Daoy (cell line): ENCODE measurements at regions not wholly inside any gene's neighbourhood (a gene's known extent, or its start where the extent isn't known, plus 50 kb on each side); places are given as distances from the start of the nearest gene placed in this dataset.
A peak's percentile ranks its signal among the peaks of the same experiment; 100 is the strongest.

Experiments
- DNase-seq: peaks from one replicate; pipeline ENCODE4 v3.0.0-alpha.2; 2015; ENCODE audit warnings: low read depth

DNA sequence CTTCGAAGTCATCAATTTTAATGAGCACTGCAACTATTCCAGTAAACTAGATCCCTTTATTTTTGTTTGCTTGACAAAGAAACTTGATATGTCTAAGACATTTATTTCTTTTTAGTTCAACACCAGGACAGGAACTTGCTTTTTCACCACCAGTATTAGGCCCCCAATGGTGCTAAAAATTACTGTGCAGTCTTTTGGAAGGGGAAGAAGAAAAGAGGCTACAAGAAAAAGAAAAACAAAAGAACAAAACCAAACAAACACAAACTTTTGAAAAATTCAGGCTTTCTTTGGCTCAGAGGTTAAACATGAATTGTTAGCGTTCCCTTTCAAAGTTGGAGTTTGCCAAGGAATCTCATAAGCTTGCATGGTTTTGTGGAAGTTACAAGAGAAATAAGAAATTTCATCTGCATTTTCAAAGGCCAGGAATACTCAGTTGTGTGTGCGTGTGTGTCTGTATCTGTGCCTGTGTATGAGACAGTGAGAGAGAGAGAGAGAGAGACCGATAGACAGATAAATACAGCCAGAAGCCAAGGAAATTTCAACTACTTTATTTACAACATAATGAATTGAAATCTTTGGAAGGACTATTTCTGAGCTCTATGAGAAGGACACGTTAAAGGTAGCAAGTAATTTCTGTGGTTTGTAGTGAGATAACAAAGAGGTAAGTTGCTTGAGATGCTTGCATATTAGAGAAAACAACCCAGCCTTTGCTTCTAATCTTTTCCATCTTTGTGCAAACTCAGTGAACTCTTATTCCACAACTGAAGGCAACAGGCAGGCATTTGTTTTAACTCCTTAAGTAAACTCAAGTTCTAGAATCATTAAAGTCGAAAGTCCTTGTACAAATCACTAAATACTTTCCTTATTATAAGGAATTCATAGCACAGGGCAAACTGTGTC, 171.0 kb upstream of the CITED2 start:
- DNase-seq: no peak

- DNase-seq: no peak
Observed at GRCh38 chr6:139544701-139545057, 170.2 kb upstream of the CITED2 start.

- no peak for DNase-seq
Observed at GRCh38 chr6:139542351-139542750, 167.9 kb upstream of the CITED2 start.

- DNase-seq: no peak
Observed at GRCh38 chr6:139540894-139541293, 166.4 kb upstream of the CITED2 start.

- DNase-seq: peak; percentile 45
Observed at GRCh38 chr6:139540276-139540675, 165.8 kb upstream of the CITED2 start.

DNA sequence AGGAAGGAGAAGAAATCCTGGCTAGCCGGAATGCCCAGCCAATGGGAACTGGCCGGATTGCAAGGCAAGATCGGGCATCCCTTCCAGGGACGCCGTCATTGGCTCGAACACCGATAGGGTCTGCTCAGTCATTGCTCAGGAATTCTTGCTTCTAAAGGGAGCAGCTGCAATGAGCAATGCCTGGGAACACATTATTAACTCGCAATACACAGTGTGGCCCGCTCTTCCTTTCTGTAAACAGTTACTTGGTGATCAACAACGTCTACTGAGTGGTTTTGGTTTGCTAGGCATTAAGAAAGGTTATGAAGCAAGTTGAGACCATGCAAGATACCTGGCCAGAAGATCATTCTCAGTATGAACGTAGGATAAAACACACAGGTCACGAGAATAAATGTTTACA, 165.4 kb upstream of the CITED2 start:
- DNase-seq: peak; percentile 86

GRCh38 chr6:139538366-139538765, 163.9 kb upstream of the CITED2 start:
- DNase-seq: no peak

DNA sequence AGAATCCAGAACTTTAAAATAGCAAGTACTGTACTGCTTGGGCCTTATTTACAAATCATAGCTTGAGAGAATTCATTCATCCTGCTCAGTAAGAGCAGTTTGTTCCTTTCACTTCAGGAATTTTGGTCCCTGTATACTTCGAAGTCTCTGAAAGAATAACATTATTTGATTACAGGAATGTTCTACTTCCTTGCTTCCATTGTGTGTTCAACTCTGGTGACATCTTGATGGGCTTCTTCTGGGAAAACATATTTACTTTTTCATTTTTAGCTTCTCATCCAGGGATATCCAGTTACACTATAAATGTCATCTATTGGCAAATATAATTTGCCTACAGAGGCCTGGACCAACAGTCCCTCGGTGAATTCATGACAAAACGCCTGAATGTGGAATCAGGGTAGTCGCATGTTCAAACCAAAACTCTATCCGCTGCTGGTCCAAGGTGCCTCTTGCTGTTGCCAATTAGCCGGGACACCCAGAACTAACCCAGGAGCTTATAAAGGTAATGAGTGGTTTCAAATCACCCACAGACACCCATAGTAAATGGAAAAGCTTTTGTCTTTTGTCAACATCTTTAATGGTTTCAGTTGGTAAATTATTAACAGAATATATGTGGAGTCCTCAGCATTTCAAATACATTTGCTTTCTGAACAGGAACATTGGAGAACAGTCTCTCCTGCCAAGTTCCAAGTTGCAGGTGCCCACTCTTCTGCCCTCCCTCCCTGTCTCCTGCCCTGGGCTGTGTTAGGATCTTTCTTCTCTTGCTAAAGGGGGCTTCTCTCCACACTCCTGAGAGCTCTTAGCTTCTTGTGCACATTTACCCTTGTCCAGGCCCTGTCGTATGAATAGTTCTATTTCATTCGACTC, 162.5 kb upstream of the CITED2 start:
- DNase-seq: no peak

- no peak for DNase-seq
Observed at GRCh38 chr6:139534472-139535115, 160.1 kb upstream of the CITED2 start.

DNA sequence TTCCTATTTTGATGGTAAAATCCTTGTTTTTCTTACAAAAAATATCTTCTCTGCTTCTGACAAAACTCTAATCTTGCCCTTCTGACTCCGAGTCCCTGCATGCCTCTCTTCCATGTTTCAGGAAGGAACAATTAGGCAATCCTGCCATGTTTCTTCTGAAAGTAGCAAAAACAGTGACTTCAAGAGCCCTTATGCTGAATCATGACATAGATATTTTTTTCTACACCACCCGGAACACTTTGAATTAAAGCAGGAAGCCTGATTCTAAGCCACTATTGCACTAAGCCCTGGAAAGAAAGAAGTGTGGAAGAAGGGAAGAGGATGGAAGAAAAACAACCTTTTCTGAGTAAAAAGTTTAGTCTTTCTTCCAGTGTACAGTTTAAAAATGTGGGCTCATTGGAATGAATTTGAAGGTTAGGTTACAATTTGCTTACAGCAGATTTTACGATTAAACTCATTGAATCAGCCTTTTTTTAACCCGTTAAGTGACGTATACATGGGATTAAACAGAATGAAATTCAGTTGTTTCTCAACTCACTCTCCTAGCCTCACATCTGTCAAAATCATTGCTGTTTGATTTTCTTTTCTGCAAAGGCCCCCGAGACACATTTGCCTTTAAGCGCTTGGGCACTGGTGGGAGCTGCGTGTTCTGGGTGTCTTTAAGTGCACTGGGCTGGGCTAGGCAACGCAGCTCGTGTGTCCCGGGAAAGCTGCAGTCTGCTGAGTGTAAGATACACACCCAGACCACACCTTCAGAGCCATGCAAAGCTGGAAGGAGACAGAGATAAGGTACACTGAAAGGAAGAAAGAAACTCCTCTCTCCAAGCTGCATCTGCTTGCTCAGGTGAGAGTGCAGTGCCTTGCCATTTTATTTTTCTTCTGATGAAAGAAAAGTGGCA, 159.4 kb upstream of the CITED2 start:
- DNase-seq: peak; percentile 13

- no peak for DNase-seq
Observed at GRCh38 chr6:139533171-139533570, 158.7 kb upstream of the CITED2 start.

DNA sequence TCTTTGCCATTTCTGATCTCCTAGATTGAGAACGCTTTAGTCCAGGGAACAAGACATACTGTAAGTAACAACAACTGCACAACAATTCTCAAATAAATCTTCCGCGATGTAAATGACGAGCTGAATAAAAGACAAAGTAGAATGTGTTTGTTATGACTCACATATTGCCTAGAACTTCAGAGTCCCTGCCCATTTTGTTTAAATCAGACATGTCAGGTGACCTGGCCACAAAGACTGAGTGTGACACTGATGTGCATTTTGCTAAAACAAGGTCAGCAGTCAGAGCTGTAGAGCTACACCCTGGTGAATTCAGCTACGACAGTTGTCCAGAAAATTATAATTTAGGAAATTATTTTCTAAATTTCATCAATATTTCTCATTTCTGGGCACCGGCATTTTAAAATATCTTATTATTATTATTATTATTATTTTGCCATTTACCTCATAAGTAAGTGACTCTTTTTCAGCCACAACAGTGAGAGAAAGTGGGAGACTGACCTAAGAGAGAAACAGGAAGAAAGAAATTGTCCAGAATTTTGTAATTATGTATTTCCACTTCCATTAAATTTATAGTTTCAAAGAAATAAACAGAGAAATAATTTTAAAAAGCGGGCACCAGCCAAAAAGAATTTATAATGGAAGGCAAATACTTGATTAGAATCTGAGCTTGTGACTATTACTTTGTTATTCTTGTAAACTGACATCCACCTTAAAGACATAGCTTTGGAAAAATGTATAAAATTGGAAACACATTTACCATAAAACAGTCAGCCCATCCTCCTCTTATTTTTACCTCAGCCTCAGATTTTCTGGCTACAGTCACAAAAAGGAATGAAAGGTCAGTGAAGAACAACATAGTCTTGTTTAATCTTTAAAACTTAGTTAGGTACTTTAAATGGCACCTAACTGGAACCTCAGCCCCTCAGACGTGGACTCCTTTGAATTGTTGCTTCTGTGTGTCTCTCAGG, 157.0 kb upstream of the CITED2 start:
- DNase-seq: peak; percentile 20

GRCh38 chr6:139530561-139530960, 156.1 kb upstream of the CITED2 start:
- DNase-seq: no peak

GRCh38 chr6:139529420-139529819, 155.0 kb upstream of the CITED2 start:
- no peak for DNase-seq

GRCh38 chr6:139528471-139528870, 154.0 kb upstream of the CITED2 start:
- DNase-seq: no peak

DNA sequence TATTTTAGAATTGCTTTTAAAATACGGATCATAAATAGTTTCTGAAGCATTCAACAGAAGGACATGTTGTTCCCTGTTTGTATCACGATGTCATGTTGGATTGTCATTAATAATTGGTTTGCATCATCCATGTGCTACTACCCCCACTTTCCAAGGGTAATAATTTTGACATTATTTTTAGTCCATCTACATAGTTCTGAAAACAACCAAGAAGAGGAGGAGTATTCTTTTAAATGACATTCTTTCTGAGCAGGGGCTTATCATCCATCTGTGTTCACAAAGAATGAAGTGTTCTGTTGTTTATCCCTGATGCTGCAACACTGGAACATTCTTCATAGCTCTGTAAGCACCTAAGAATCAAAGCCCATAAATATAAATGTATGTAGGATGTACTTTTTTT, 151.0 kb upstream of the CITED2 start:
- DNase-seq: no peak

GRCh38 chr6:139523986-139524385, 149.5 kb upstream of the CITED2 start:
- no peak for DNase-seq

DNA sequence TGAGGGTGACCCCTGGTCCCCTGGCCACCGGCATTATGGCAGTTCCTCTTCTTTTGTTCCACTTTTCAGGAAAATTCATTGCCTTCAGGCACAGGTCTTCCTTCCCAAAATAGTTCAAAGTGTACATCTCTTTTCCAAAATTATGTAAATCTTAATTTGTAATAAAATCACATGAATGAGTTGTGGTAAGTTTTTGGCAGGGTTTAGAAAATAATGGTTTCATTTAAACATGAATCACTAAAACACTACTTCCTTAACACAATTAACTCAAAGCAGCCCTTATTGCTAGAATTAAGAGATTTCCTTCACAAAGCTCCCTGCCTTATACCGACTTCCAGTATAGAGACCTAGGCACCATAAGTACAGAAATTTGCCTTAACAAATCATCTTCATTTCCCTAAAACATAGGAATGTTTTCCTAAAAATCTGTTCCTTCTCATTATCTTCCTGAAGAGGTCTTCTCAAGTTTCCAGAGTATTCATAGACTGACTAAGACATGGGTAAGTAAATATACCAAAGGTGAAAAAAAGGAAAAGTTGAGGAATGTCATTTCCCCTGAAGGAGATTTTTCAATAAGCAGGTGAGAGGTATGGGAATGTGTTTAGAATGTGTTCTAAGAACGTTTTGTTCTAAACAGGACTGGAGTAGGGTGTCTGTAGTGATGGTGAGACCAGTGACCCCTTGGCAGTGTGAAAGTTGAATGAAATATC, 148.2 kb upstream of the CITED2 start:
- DNase-seq: no peak

- no peak for DNase-seq
Observed at GRCh38 chr6:139521338-139521737, 146.9 kb upstream of the CITED2 start.
